OCI-LY3 (cell line): ENCODE measurements at regions not wholly inside any gene's neighbourhood (a gene's known extent, or its start where the extent isn't known, plus 50 kb on each side); places are given as distances from the start of the nearest gene placed in this dataset.

Experiments used
- H2AFZ ChIP-seq: fragments of 200-600, 300-600 bp; shearing (Covaris generic); 2 replicates; pipeline ENCODE4 v1.6.0; 2014; ENCODE audit warnings: antibody characterized with exemption, low read depth, low read length
- H3K27ac ChIP-seq: fragments of 200-600, 300-600 bp; sonication (generic); 2 replicates; pipeline ENCODE4 v1.5.1; 2014; ENCODE audit warnings: mild to moderate bottlenecking, low read length, moderate library complexity, mixed read lengths
- H3K27me3 ChIP-seq: fragments of 200-600, 300-600 bp; sonication (generic); 2 replicates; pipeline ENCODE4 v1.6.1; 2014; ENCODE audit warnings: low read depth, low read length, mixed read lengths
- H3K36me3 ChIP-seq: fragments of 200-600, 300-600 bp; sonication (generic); replicated peaks from 2 replicates; pipeline ENCODE3; 2014; ENCODE audit warnings: low read depth, low read length, mixed read lengths
- H3K4me1 ChIP-seq: fragments of 300-600, 200-600 bp; sonication (generic); 2 replicates; pipeline ENCODE4 v1.6.1; 2014; ENCODE audit warnings: low read length, mixed read lengths
- H3K4me2 ChIP-seq: fragments of 200-600, 300-600 bp; sonication (generic); 2 replicates; pipeline ENCODE4 v1.6.1; 2014; ENCODE audit warnings: low read length, mixed read lengths
- H3K4me3 ChIP-seq: fragments of 300-600, 200-600 bp; sonication (generic); 2 replicates; pipeline ENCODE4 v1.5.1; 2014; ENCODE audit warnings: antibody characterized with exemption, mild to moderate bottlenecking, low read length, moderate library complexity
- H3K79me2 ChIP-seq: fragments of 300-600, 200-600 bp; shearing (Covaris generic); 2 replicates; pipeline ENCODE4 v1.6.1; 2014; ENCODE audit warnings: mild to moderate bottlenecking, low read length, mixed read lengths
- H3K9ac ChIP-seq: fragments of 300-600, 200-600 bp; shearing (Covaris generic); 2 replicates; pipeline ENCODE4 v1.6.0; 2014; ENCODE audit warnings: mild to moderate bottlenecking, low read length, moderate library complexity
- H3K9me3 ChIP-seq: fragments of 200-600, 300-600 bp; shearing (Covaris generic); 2 replicates; pipeline ENCODE4 v1.6.1; 2014; ENCODE audit warnings: low read length, mixed read lengths; ENCODE audit not compliant: insufficient read depth
- H4K20me1 ChIP-seq: fragments of 200-600, 300-600 bp; sonication (generic); 2 replicates; pipeline ENCODE4 v1.6.1; 2016; ENCODE audit warnings: low read length, mixed read lengths; ENCODE audit not compliant: insufficient read depth
- EZH2phosphoT487 ChIP-seq: fragments of 200-600 bp; shearing (Covaris generic); IDR thresholded peaks from 2 replicates; pipeline ENCODE4 v1.6.1; 2018; ENCODE audit warnings: antibody characterized with exemption, mixed run types, low read depth
- TF ChIP-seq, protein P1 (sequence below): fragments of 200-600, 300-600 bp; sonication (generic); IDR thresholded peaks from 2 replicates; pipeline ENCODE4 v1.5.1; 2014; ENCODE audit warnings: antibody characterized with exemption, low read length, low read depth

DNA sequence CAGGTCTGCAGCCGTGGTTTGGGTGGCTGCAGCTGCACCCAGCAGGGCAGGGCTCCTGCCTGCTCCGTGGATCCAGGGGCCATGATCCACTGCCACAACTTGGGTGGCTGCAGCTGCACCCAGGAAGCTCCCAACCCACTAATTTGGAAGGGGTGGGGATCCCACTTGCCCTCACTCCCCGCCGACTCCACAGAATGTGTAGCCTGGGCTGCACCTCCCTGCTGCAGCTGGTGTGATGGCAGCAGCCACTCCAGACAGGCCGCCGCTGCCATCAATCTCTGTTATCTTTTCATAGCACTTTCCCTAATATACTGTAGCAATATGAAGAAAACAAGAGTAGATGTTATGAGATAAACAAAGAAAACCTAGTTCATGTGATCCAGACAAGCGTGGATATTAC, 137.8 kb upstream of the CNTN3 start:
- no peaks in the 10 kb centered on the region for H4K20me1 ChIP-seq

DNA sequence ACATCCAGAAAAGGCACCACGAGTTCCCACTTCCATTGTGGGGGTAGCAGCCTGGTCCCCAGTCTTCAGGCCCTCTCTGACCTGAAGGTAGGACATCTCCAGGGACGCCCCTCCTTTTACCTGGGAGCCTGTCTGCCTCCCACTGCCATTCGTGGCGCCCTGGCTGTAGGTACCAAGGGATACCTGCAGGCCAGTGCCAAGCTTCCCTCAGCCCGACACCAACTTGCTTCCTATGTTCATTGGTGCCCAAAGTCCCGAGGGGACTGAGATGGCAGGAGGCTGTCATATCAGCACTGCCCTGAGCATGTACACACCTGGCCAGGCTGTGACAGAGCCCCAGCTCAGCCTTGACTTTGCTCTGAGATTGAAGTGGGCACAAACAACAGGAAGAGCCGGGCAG, 137.3 kb upstream of the CNTN3 start:
- H3K9me3 ChIP-seq = 0 out of 2 replicates have a peak, but pooled peaks cover 4% of the 10 kb centered on the region
- H4K20me1 ChIP-seq = no peaks in the 10 kb centered on the region
- H3K9ac ChIP-seq = no peak overlapping the region
- H3K27ac ChIP-seq = no peak overlapping the region
- no peak for TF ChIP-seq EZH2phosphoT487
- TF ChIP-seq, protein P1, sequence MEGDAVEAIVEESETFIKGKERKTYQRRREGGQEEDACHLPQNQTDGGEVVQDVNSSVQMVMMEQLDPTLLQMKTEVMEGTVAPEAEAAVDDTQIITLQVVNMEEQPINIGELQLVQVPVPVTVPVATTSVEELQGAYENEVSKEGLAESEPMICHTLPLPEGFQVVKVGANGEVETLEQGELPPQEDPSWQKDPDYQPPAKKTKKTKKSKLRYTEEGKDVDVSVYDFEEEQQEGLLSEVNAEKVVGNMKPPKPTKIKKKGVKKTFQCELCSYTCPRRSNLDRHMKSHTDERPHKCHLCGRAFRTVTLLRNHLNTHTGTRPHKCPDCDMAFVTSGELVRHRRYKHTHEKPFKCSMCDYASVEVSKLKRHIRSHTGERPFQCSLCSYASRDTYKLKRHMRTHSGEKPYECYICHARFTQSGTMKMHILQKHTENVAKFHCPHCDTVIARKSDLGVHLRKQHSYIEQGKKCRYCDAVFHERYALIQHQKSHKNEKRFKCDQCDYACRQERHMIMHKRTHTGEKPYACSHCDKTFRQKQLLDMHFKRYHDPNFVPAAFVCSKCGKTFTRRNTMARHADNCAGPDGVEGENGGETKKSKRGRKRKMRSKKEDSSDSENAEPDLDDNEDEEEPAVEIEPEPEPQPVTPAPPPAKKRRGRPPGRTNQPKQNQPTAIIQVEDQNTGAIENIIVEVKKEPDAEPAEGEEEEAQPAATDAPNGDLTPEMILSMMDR = no peak
- no peak overlapping the region for H3K4me3 ChIP-seq
- no peaks in the 10 kb centered on the region for H3K36me3 ChIP-seq
- no peak overlapping the region for H2AFZ ChIP-seq
- no peaks in the 10 kb centered on the region for H3K27me3 ChIP-seq
- no peaks in the 10 kb centered on the region for H3K79me2 ChIP-seq
- no peaks in the 10 kb centered on the region; the same call in 1 of the 2 replicates for H3K4me1 ChIP-seq
- H3K4me2 ChIP-seq = no peak overlapping the region

More for the DNA sequence above, 137.8 kb upstream of the CNTN3 start:
- Histone ChIP-seq H3K79me2 (no peaks in the 10 kb centered on the region), H3K27me3 (no peaks in the 10 kb centered on the region), H3K4me2 (no peak overlapping the region), H3K36me3 (no peaks in the 10 kb centered on the region), H3K4me3 (no peak overlapping the region), H3K9me3 (0 out of 2 replicates have a peak, but pooled peaks cover under 1% of the 10 kb centered on the region), H3K27ac (no peak overlapping the region), H3K9ac (no peak overlapping the region), H2AFZ (no peak overlapping the region), H3K4me1 (no peaks in the 10 kb centered on the region; the same call in 1 of the 2 replicates)
- TF ChIP-seq, protein P1 = no peak
- TF ChIP-seq EZH2phosphoT487 = no peak

DNA sequence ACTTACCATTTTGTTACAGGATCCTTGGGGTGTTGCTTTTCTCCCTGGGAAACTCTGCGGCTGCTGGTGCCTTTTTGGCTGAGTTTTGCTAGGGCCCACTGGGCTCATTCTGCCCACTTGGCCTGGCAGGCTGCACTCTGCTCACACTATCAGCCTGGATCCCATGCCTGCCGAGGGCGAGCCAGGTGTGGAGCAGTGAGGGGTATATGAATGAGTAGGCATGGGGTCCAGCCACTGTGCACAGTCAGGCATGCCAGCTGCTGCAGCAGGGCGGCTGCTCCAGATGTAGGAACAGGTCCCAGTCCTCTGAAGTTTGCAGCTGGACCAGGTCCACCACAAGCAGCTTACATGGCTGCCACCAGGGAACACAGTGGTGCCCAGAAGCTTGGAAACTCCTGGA, 136.4 kb upstream of the CNTN3 start:
- Histone ChIP-seq H3K27me3 (no peaks in the 10 kb centered on the region), H3K36me3 (no peaks in the 10 kb centered on the region), H3K27ac (no peak overlapping the region), H2AFZ (no peak overlapping the region), H3K9ac (no peak overlapping the region), H3K4me1 (no peaks in the 10 kb centered on the region; the same call in 1 of the 2 replicates), H4K20me1 (no peaks in the 10 kb centered on the region), H3K9me3 (0 out of 2 replicates have a peak, but pooled peaks cover 4% of the 10 kb centered on the region), H3K4me2 (no peak overlapping the region), H3K79me2 (no peaks in the 10 kb centered on the region), H3K4me3 (no peak overlapping the region)
- TF ChIP-seq, protein P1 = no peak
- no peak for TF ChIP-seq EZH2phosphoT487

DNA sequence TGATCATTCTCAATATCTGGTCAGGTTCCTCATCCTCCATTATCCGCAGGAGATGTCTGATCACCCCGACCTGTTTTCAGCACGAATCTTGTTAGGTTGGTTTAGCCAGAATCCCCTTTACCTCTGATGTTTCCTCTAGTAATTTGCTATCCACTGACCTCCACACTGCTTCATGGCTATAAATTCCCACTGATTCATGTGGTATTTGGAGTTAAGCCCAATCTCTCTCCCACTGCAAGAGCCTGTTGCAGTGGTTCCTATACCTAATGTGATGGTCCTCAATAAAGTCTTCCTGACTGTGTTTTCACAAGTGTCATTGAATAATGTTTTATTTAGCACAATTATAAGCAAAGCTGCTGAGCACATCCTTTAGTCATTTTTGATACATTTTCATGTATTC, 124.8 kb upstream of the CNTN3 start:
- Histone ChIP-seq H3K4me1 (no peaks in the 10 kb centered on the region), H3K36me3 (no peaks in the 10 kb centered on the region), H3K4me2 (no peak overlapping the region), H3K4me3 (no peak overlapping the region), H3K9me3 (no peaks in the 10 kb centered on the region), H3K9ac (no peak overlapping the region), H3K27ac (no peak overlapping the region), H2AFZ (no peak overlapping the region), H4K20me1 (no peaks in the 10 kb centered on the region), H3K79me2 (no peaks in the 10 kb centered on the region), H3K27me3 (no peaks in the 10 kb centered on the region)
- TF ChIP-seq, protein P1 = no peak
- TF ChIP-seq EZH2phosphoT487 = no peak
